OCI-M2 (cell line): ENCODE measurements at regions not wholly inside any gene's neighbourhood (a gene's known extent, or its start where the extent isn't known, plus 50 kb on each side); places are given as distances from the start of the nearest gene placed in this dataset.
"Not testable (repeated sequence)": the region's sequence is repeated elsewhere in the genome, so short reads cannot be mapped to it uniquely, and the experiment has no call there.

Experiments
- DNase-seq: peaks from one replicate; lab custom pipeline; 2025; ENCODE audit not compliant: unreplicated experiment; lab: John Stamatoyannopoulos, UW

DNA sequence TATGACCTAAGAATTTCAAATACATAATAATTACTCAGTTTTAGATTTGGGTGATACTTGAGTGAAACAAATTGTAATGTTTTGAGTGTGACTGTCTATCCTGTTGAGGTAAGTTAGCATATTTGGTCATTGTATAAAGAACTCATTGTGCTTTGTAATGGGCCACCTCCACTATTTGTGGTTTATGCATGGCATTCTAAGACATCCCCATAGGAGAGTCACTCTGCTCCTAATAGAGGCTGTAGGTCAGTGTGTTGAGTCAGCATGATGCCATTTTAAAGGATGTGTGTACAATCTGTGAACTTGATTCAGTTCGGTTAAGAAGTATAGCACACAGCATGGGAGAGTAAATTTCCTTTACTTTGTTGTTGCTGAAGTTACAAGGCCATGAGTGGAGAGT lies 1112.4 kb downstream of the JRKL start:
- no peak for DNase-seq

- DNase-seq: no peak
Observed at GRCh38 chr11:97506076-97506759, 1116.4 kb downstream of the JRKL start.

GRCh38 chr11:97514446-97514845 lies 1124.6 kb downstream of the JRKL start:
- no peak for DNase-seq

- DNase-seq: no peak
Observed at GRCh38 chr11:97516688-97517087, 1126.9 kb downstream of the JRKL start.

DNA sequence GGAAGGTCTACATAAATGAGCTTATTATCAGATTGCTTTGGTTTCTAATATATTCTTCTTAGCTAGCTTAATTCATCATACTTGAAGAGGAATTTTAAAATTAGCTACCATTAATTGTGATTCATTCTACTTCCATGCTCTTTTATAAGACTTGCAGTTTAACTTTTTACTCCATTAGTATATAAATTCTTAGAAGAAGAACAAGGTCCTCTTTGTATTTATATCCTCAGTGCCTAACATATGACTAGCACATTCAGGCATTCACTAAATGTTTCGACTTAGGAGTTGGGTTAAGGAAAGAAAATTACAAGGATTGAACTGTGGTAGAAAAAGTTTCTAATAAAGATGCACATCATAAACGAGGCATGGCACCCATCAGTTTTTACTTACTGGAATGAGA lies 1135.5 kb downstream of the JRKL start:
- no peak for DNase-seq

DNA sequence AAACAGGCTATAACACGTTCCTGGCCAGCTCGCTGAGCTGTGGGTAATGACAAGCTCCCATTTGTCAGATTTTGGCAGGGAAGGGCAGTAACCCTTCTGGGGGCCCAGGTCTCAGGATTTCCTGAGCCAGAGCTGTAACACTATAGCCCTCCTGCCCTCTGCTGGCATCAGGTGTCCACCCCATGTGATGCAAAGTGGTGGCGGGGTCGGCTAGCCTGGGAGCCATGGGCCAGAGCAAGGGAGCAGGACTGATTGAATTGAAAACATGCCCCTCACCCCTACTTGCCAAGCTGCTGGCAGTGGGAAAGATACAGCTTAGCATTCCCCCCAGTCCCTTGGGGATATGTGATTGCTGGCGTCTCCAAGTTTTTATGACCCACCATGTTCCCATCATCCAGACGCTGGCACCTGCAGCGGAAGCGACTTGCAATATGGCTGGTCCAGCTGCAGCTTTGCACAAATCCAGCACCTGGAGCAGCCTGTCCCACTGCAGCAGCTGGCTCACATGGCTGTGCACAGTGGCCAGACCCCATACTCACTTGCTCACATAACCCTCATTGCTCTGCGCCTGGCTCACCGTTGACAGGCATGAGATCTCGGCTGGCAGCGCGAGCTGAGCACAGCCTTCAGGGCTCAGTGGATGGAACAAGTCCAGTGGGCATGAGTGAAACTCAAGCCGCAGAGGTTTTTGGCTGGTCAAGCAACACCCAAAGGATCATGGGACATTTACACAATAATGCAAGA lies 1147.8 kb downstream of the JRKL start:
- no peak for DNase-seq

DNA sequence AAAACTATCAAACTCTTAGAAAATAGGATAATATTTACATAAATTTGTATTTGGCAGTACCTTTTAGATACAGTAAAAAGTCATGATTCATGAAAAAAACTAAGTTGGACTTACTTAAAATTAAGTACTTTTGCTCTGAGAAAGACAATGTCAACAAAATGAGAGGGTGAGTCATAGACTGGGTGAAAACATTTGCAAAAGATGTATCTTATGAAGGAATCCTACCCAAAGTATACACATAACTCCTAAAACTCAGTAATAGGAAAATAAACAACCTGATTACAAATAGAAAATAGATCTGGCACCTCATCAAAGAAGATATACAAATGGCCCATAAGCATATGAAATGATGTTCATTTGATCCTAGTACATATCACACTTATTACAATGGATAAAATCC lies 1154.6 kb downstream of the JRKL start:
- no peak for DNase-seq

- DNase-seq: no peak
Observed at GRCh38 chr11:97548280-97548679, 1158.5 kb downstream of the JRKL start.

DNA sequence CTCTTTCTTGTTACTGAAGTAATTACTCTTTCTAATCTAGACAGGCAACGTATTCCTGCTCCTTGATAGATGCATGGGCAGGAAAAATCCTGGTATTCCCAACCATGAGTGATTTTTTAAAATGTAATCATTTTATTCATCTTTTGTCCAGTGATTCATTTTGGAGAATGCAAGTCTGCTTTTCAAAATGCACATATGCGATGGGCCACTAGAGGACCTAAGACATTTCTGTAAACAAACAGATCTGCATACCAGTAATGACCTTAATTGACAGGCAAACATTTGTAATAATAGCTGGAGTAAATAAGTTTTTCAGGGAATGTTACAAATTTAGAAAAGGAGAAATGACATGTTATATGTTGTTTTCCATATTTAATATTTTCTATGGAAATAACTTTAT lies 1167.6 kb downstream of the JRKL start:
- no peak for DNase-seq

DNA sequence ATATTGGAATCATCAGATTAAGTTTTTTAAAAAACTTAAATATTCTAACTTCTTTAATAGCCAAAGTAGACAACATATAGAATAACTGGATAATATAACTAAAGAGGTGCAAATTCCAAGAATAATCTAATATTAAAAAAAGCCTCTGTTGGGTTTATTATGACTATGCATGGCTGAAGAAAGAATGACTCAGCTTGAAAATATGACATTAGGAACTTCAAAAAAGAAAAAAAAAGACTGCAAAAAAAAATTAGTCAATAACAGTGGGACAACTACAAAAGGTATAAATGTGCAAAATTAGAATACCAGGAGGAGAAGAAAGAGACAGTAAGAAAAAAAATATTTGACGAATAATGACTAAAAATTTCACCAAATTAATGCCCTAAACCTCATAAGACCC lies 1178.0 kb downstream of the JRKL start:
- DNase-seq: no peak

GRCh38 chr11:97570636-97571035 lies 1180.8 kb downstream of the JRKL start:
- no peak for DNase-seq

- DNase-seq: not testable (repeated sequence)
Observed at GRCh38 chr11:97573771-97574170, 1184.0 kb downstream of the JRKL start.

DNA sequence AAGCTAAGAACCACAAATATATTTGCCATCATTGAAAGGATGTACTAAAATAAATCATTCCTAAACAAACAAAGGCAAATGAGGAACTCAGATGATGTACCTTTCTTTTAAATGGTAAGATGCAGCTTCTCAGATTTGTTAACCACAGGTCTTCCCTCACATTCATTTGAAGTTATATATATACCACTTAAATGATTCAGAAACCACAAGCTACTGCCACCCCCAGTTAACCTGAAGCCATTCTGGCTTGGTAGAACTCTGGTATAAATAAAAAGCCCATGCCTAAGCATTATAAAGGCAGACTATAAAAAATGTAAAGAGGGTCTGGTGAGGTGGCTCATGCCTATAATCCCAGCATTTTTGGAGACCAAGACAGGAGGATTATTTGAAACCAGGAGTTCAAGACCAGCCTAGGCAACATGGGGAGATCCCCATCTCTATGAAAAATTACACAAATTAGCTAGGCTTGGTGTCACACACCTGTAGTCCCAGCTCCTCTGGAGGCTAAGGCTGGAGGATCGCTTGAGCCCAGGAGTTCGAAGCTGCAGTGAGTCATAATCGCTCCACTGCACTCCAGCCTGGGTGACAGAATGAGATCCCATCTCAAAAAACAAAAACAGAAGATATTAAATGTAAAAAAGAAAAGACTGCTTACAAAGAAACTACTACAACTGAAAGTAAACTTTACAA lies 1185.3 kb downstream of the JRKL start:
- DNase-seq: no peak

DNA sequence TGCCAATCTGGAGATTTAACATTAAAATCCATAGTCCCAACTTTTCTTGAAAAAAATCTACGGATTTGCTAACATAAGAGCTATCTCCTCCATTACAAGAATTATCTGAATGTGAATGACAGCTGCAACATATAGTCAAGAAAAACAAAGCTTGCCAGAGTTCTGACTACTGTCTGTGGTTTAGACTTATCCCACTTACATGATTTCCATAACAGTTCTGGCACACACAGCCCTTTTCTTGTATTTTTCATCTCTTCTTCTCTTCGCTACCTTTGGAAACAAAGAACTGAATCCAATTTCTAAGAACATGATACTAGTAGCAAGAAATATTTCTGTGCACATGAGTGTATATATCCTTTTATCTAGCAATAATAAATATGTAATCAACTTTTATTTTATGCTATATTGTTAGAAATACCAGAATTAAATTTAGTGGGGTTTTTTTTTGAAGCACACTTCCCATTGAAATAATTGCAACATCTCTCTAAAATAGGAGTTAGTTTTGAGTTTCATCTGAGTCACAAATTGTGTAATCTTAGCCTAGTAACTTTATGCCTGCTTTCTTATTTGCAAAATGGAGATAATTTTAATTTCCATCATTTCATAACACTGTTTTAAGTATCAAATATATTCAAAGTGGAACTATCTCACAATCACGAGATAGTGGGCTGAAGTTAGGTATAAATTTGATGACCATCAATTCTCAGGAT lies 1217.6 kb downstream of the JRKL start:
- no peak for DNase-seq

DNA sequence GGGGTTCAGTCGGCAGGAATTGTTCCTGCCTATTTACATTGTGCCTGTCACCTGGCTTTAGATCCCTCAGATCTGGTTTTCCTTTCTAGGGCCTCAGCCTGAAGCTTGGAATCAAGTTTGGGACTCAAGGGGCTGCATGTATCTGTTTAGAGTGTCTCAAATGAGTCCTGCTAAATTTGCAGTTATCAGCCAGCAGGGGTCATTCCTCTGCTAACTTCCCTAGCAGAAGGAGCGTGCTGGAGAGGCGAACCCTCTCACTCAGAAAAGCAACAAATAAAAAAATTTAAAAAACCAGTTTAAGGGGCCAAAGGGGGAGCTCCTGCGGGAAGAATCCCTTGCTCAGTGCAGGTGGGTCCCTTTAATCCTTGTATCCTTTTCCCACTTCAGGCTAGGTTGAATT lies 1220.2 kb downstream of the JRKL start:
- DNase-seq: no peak

DNA sequence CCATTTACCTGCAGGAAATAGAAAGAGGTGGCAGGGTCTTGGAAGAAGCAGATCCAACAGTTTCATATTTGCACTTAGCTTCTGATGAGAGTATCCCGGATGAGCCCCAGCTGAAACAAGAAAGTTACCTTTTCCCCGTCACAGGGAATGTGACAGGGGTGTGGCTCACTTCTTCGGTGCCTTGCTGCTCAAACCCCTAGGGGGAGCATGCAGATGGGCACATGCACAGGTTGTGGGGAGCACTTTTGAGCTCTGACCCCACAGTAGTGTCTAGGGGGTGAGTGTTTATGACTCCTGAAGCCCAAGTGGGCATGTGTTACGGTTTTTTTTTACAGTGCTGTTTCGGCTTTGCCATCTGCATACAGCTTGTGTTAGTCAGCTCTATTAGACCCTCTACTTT lies 1221.0 kb downstream of the JRKL start:
- DNase-seq: no peak

GRCh38 chr11:97611345-97611744 lies 1221.5 kb downstream of the JRKL start:
- DNase-seq: no peak

- no peak for DNase-seq
Observed at GRCh38 chr11:97614606-97615005, 1224.8 kb downstream of the JRKL start.

DNA sequence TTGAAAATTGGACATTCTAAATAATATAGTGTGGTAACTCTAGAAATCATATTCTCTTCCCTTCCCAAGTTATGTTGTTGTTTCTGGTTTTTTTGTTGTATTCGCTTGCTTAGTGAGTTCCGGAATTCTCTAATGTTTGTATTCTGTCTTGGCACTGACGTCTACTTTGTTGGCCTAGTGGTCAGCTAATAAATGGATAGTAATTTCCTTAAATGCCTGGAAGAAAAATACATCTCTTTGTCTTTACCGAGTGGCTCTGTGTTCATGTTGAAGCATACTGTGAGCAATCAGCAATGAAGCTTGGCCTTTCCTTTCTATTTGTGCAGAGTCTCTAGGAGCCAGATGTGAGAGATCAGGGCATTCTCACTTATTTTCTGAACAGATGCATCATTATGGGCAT lies 1225.7 kb downstream of the JRKL start:
- DNase-seq: no peak

DNA sequence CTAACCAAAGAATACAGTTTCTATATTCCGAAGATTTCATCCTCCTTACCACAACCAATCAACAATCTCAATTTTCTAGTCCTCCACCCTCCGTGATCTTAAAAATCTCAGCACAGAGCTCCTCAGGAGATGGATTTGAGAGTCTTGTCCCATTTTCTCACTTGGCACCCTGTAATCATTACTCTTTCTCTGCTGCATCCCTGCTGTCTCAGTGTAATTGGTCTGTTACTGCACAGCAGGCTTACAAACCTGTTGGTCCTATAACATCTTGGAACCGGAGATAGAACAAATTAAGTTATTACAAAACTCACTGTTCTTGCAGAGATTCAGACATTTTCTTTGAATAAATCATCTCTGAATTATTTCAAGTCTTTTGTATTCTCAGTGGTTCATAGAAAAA lies 1227.2 kb downstream of the JRKL start:
- no peak for DNase-seq

DNA sequence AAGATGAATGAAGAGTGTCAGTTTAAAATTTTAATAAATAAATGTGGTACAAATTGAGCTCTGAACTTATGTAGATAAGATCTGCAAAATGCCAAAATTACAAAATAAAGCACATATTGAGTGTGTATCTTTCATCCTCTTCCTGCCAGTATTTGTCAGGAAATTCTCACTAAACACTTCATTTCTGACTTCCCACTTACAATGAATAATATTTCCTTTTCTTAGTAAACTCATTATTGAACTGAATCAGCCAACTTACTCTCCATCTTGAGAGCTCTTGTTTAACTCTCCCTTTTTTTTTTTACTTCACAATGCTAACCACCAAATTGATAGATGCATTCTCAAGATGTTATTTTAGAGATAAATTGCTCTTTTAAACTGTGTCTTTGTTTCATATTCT lies 1230.2 kb downstream of the JRKL start:
- no peak for DNase-seq

- DNase-seq: no peak
Observed at GRCh38 chr11:97621282-97621681, 1231.5 kb downstream of the JRKL start.
